ENCODE measurements at regions not wholly inside any gene's neighbourhood (a gene's known extent, or its start where the extent isn't known, plus 50 kb on each side); places are given as distances from the start of the nearest gene placed in this dataset.

GRCh38 chr12:38157274-38157932 lies 159.2 kb upstream of the ALG10B start:
- Histone ChIP-seq H3K23me2 (ENCODE audit: low read depth, low read length) (no peaks in the 10 kb centered on the region; the same call in 1 of the 2 replicates), H3K23ac (ENCODE audit: insufficient read length) (no peak overlapping the region), H2AFZ (ENCODE audit: low read length) (no peak overlapping the region), H3K18ac (ENCODE audit: extremely low read depth, low read length) (no peak overlapping the region), H4K20me1 (replicated peaks in 1 of 2; ENCODE audit: control insufficient read depth in 1 of 2, insufficient read depth in 2 of 2, low read length in 2 of 2) (no peaks in the 10 kb centered on the region), H3K4me2 (ENCODE audit: insufficient read depth in 1 of 2, low read depth in 2 of 2, low read length in 2 of 2) (no peak overlapping the region), H3K4me3 (ENCODE audit: extremely low read depth in 1 of 4, insufficient read depth in 2 of 4, low read depth in 3 of 4, low read length in 4 of 4) (no peak overlapping the region), H3K79me2 (ENCODE audit: control insufficient read depth in 1 of 2, insufficient read depth in 2 of 2, low read length in 2 of 2) (no peaks in the 10 kb centered on the region), H2BK20ac (ENCODE audit: low read length) (no peak overlapping the region), H4K8ac (ENCODE audit: extremely low read depth, insufficient read depth, low read length) (no peak overlapping the region), H2AK5ac (ENCODE audit: low read depth, low read length) (no peak overlapping the region), H3K9ac (replicated peaks in 1 of 4; ENCODE audit: extremely low read depth in 1 of 4, low read depth in 3 of 4, low read length in 3 of 4) (no peak overlapping the region), H3K79me1 (ENCODE audit: low read depth, low read length) (no peaks in the 10 kb centered on the region), H3K4ac (replicated peaks; ENCODE audit: insufficient read length, low read depth, low read length) (no peak overlapping the region), H4K91ac (replicated peaks; ENCODE audit: insufficient read length, low read length) (no peak overlapping the region), H3K9me3 (ENCODE audit: insufficient read depth in 2 of 2, low read depth in 1 of 2, low read length in 1 of 2) (peaks cover 56 to 100% of the 10 kb centered on the region in 2 experiments), H3K27ac (ENCODE audit: low read depth, low read length) (no peak overlapping the region), H3K27me3 (replicated peaks in 1 of 4; ENCODE audit: control insufficient read depth in 3 of 4, extremely low read depth in 1 of 4, insufficient read depth in 3 of 4, low read length in 3 of 4) (no peaks in the 10 kb centered on the region), H2BK120ac (replicated peaks; ENCODE audit: low read depth, low read length) (no peak overlapping the region), H2BK5ac (ENCODE audit: low read depth, low read length) (no peak overlapping the region), H4K5ac (ENCODE audit: insufficient read length, low read depth, low read length) (no peak overlapping the region), H2BK15ac (ENCODE audit: low read length) (no peak overlapping the region), H2BK12ac (ENCODE audit: low read depth, low read length) (no peak overlapping the region), H3K4me1 (replicated peaks in 1 of 4; ENCODE audit: control insufficient read depth in 3 of 4, insufficient read depth in 4 of 4, low read length in 3 of 4) (no peaks in the 10 kb centered on the region), H3K14ac (ENCODE audit: insufficient read length) (no peak overlapping the region), H3K36me3 (ENCODE audit: control insufficient read depth in 2 of 4, insufficient read depth in 4 of 4, low read length in 3 of 4) (no peaks in the 10 kb centered on the region), H3K56ac (replicated peaks; ENCODE audit: insufficient read length, low read depth, low read length) (no peak overlapping the region)
- FAIRE-seq (no peak), DNase-seq (ENCODE audit: low read depth in 1 of 2, low spot score in 2 of 2) (no peak)
- 90% methylated on average over 37 of the region's 39 CpGs; no CpG with 5 or more reads in 1 of the 2 experiments for WGBS, 2 experiments (ENCODE audit: extremely low coverage in 1 of 2, insufficient coverage in 1 of 2, insufficient read length in 1 of 2, insufficient replicate concordance in 2 of 2, low coverage in 1 of 2, low lambda C conversion rate in 2 of 2, missing lambda C conversion rate in 1 of 2)
- CTCF ChIA-PET (ENCODE audit: partially characterized antibody) = no interaction called here
- POLR2A ChIA-PET (ENCODE audit: partially characterized antibody) = no interaction called here
- TF ChIP-seq NANOG (IDR thresholded peaks at IDR 0.05; ENCODE audit: insufficient read depth, low read depth, low read length, poor library complexity, severe bottlenecking) = no peak
- no peak for TF ChIP-seq CBX5 (IDR thresholded peaks at IDR 0.05; ENCODE audit: low read depth, low read length)
- TF ChIP-seq CTCF (IDR thresholded peaks at IDR 0.05; ENCODE audit: control extremely low read depth in 1 of 3, insufficient read depth in 1 of 3, low read depth in 1 of 3, low read length in 3 of 3) = no peak
- no peak for TF ChIP-seq TEAD4 (IDR thresholded peaks at IDR 0.05; ENCODE audit: low read depth, low read length)
- TF ChIP-seq POLR2AphosphoS5 (IDR thresholded peaks at IDR 0.05; ENCODE audit: low read depth, low read length) = no peak
- TF ChIP-seq EGR1 (IDR thresholded peaks at IDR 0.05; ENCODE audit: borderline replicate concordance, low read depth, low read length) = no peak
- no peak for TF ChIP-seq POLR2A (IDR thresholded peaks at IDR 0.05; ENCODE audit: control extremely low read depth in 1 of 2, low read depth in 2 of 2, low read length in 2 of 2)
- no peak for TF ChIP-seq GABPA (IDR thresholded peaks at IDR 0.05; ENCODE audit: borderline replicate concordance, insufficient read depth, low read length)
- no peak for TF ChIP-seq MAFK (IDR thresholded peaks at IDR 0.05; ENCODE audit: low read depth, low read length)
- no peak for TF ChIP-seq ASH2L (IDR thresholded peaks at IDR 0.05; ENCODE audit: low read length)
- TF ChIP-seq BACH1 (IDR thresholded peaks at IDR 0.05; ENCODE audit: low read length) = no peak
- TF ChIP-seq MAX (IDR thresholded peaks at IDR 0.05) = no peak
- TF ChIP-seq CEBPB (IDR thresholded peaks at IDR 0.05; ENCODE audit: low read depth, low read length) = no peak
